Endothelial cell of umbilical vein (primary cell): ENCODE measurements at regions not wholly inside any gene's neighbourhood (a gene's known extent, or its start where the extent isn't known, plus 50 kb on each side); places are given as distances from the start of the nearest gene placed in this dataset.

Source experiments
- BruUV-seq: library from RNA; stranded (reverse); fragments of 400-500 nt; replicated peaks from 2 replicates; lab custom pipeline; 2021; lab: Mats Ljungman, UMichigan
- CTCF ChIA-PET: fragments of 300-600, 350-600 bp; sonication (Branson Sonifier 250); formaldehyde crosslinking; loops from one replicate; lab custom pipeline; 2021; ENCODE audit warnings: antibody characterized with exemption, inconsistent platforms; lab: Charles Lee
- POLR2A ChIA-PET: fragments of 300-600, 350-600 bp; sonication (Branson Sonifier 250); formaldehyde crosslinking; loops from one replicate; lab custom pipeline; 2021; ENCODE audit warnings: antibody characterized with exemption, inconsistent platforms; lab: Charles Lee
- DNase-seq: peaks from one replicate; pipeline ENCODE4 v3.0.0-alpha.2; 2011; ENCODE audit warnings: low read depth, low spot score
- FAIRE-seq: peaks from 2 replicates; lab custom pipeline; 2011; peaks lifted over from hg19 to GRCh38; lab: Jason Lieb, UNC
- H2AFZ ChIP-seq: 2 replicates; pipeline ENCODE4 v1.6.0; 2012; ENCODE audit warnings: low read depth, low read length, control low read depth, inconsistent platforms
- H3K27ac ChIP-seq: 2 replicates; pipeline ENCODE4 v1.5.1; 2011; ENCODE audit warnings: low read depth, mild to moderate bottlenecking, control low read depth, low read length, moderate library complexity; ENCODE audit not compliant: insufficient read depth
- H3K27me3 ChIP-seq, 2 experiments: 2 replicates each; pipeline versions ENCODE4 v1.6.0 to v1.6.1; 2011; ENCODE audit warnings: low read length in 2 of 2, mixed read lengths in 1 of 2; ENCODE audit not compliant: control insufficient read depth in 2 of 2, insufficient read depth in 2 of 2
- H3K36me3 ChIP-seq, 2 experiments: 2 replicates in 1 of 2; 3 replicates in 1 of 2; pipeline ENCODE4 v1.5.1; 2011; ENCODE audit warnings: low read length in 2 of 2, mild to moderate bottlenecking in 1 of 2, moderate library complexity in 1 of 2; ENCODE audit not compliant: control insufficient read depth in 2 of 2, insufficient read depth in 2 of 2; ENCODE audit errors: extremely low read depth in 1 of 2
- H3K4me1 ChIP-seq: 3 replicates; pipeline ENCODE4 v1.5.1; 2011; ENCODE audit warnings: mild to moderate bottlenecking, low read length; ENCODE audit not compliant: control insufficient read depth, insufficient read depth; ENCODE audit errors: extremely low read depth
- H3K4me2 ChIP-seq: 2 replicates; pipeline ENCODE4 v1.6.1; 2011; ENCODE audit warnings: low read length, control low read depth, mixed read lengths; ENCODE audit not compliant: insufficient read depth
- H3K4me3 ChIP-seq, 3 experiments: fragments of 200-600 bp in 1 of 3; sonication (generic), shearing (Covaris generic) in 1 of 3; replicated peaks in 1 of 3; 2 replicates each; pipeline ENCODE4 v1.5.1; 2011 to 2016; ENCODE audit warnings: control low read depth in 3 of 3, low read length in 3 of 3, mild to moderate bottlenecking in 2 of 3, inconsistent platforms in 1 of 3, low read depth in 1 of 3, moderate library complexity in 1 of 3; ENCODE audit not compliant: insufficient read depth in 1 of 3
- H3K79me2 ChIP-seq: 2 replicates; pipeline ENCODE4 v1.6.0; 2012; ENCODE audit warnings: low read length, inconsistent platforms; ENCODE audit not compliant: control insufficient read depth, insufficient read depth
- H3K9ac ChIP-seq: replicated peaks from 2 replicates; pipeline ENCODE3; 2011; ENCODE audit warnings: low read length, control low read depth; ENCODE audit not compliant: insufficient read depth; ENCODE audit errors: extremely low read depth
- H3K9me1 ChIP-seq: replicated peaks from 3 replicates; pipeline ENCODE4 v1.6.0; 2011; ENCODE audit warnings: mild to moderate bottlenecking, low read length; ENCODE audit not compliant: control insufficient read depth, insufficient read depth; ENCODE audit errors: extremely low read depth
- H3K9me3 ChIP-seq: replicated peaks from 2 replicates; pipeline ENCODE4 v1.5.1; 2012; ENCODE audit warnings: low read length, inconsistent platforms; ENCODE audit not compliant: control insufficient read depth, insufficient read depth
- H4K20me1 ChIP-seq: replicated peaks from 2 replicates; pipeline ENCODE3; 2011; ENCODE audit warnings: mild to moderate bottlenecking, low read length; ENCODE audit not compliant: control insufficient read depth, insufficient read depth; ENCODE audit errors: extremely low read depth
- CTCF ChIP-seq, 2 donors: IDR thresholded peaks; 1 replicate in 1 of 2; 2 replicates in 1 of 2; pipeline ENCODE4 v1.5.1; 2011; ENCODE audit warnings: low read length in 2 of 2, mild to moderate bottlenecking in 2 of 2, moderate library complexity in 2 of 2, control low read depth in 1 of 2, inconsistent platforms in 1 of 2, low read depth in 1 of 2; ENCODE audit not compliant: insufficient read depth in 1 of 2; ENCODE audit errors: extremely low read depth in 1 of 2
- EZH2 ChIP-seq: IDR thresholded peaks from 2 replicates; pipeline ENCODE4 v1.6.1; 2012; ENCODE audit warnings: borderline replicate concordance, low read depth, mild to moderate bottlenecking, moderate library complexity, low read length, inconsistent platforms; ENCODE audit not compliant: severe bottlenecking
- FOS ChIP-seq: IDR thresholded peaks from 2 replicates; pipeline ENCODE4 v1.6.1; 2011; ENCODE audit warnings: mild to moderate bottlenecking, low read length, moderate library complexity, borderline replicate concordance; ENCODE audit not compliant: insufficient read depth
- GATA2 ChIP-seq: IDR thresholded peaks from 2 replicates; pipeline ENCODE4 v1.7.0; 2011; ENCODE audit warnings: low read depth, mild to moderate bottlenecking, moderate library complexity, mixed read lengths, low read length; ENCODE audit not compliant: insufficient read length, insufficient read depth
- JUN ChIP-seq: IDR thresholded peaks from 2 replicates; pipeline ENCODE4 v1.6.1; 2011; ENCODE audit warnings: borderline replicate concordance, low read depth; ENCODE audit not compliant: insufficient read length, insufficient read depth
- MAX ChIP-seq: IDR thresholded peaks from 2 replicates; pipeline ENCODE4 v1.6.1; 2011; ENCODE audit not compliant: insufficient read depth, insufficient read length
- MYC ChIP-seq: IDR thresholded peaks from one replicate; pipeline ENCODE4 v1.6.1; 2011; ENCODE audit warnings: mild to moderate bottlenecking, low read depth, low read length
- POLR2A ChIP-seq: IDR thresholded peaks from 2 replicates; pipeline ENCODE4 v1.6.1; 2012; ENCODE audit warnings: low read depth, mild to moderate bottlenecking, control low read depth, low read length
- POLR2AphosphoS5 ChIP-seq: IDR thresholded peaks from 2 replicates; pipeline ENCODE4 v1.6.1; 2012; ENCODE audit warnings: low read depth, mild to moderate bottlenecking, control low read depth, low read length, moderate library complexity; ENCODE audit not compliant: insufficient read depth
- dilution Hi-C: fragments of 300-500 bp; cut with MboI; formaldehyde crosslinking; loops from one replicate; pipeline ENCODE4 v1.15.0; 2019; ENCODE audit warnings: low sequenced_read_pairs; ENCODE audit not compliant: extremely low pct_ligation_motif_present
- intact Hi-C: fragments of 100-400 bp; cut with micrococcal nuclease; formaldehyde crosslinking; loops from one replicate; pipeline ENCODE4 v1.10.0; 2022

GRCh38 chr6:147654103-147654845, 145.8 kb downstream of the SAMD5 start:
- POLR2A ChIA-PET, result no interaction called here
- Histone ChIP-seq H3K4me1 (peaks cover 3% of the 10 kb centered on the region), H3K4me2 (no peak overlapping the region), H3K79me2 (no peaks in the 10 kb centered on the region), H3K27ac (no peak overlapping the region), H4K20me1 (no peaks in the 10 kb centered on the region), H3K9ac (no peak overlapping the region), H3K27me3 (no peaks in the 10 kb centered on the region), H3K9me3 (no peaks in the 10 kb centered on the region), H2AFZ (no peak overlapping the region), H3K36me3 (no peaks in the 10 kb centered on the region), H3K9me1 (no peaks in the 10 kb centered on the region), H3K4me3 (no peak overlapping the region)
- no peak for TF ChIP-seq GATA2
- TF ChIP-seq CTCF (IDR thresholded peaks at IDR 0.05; ENCODE audit: extremely low read depth in 1 of 2, insufficient read depth in 1 of 2, low read depth in 1 of 2, low read length in 2 of 2), result no peak
- no peak for TF ChIP-seq POLR2AphosphoS5
- TF ChIP-seq POLR2A, result no peak
- no peak for TF ChIP-seq FOS
- no peak for TF ChIP-seq EZH2
- TF ChIP-seq JUN, result no peak
- TF ChIP-seq MYC, result no peak
- TF ChIP-seq MAX, result no peak
- FAIRE-seq, result no peak
- CTCF ChIA-PET, result no interaction called here
- BruUV-seq, result no TSS peak
- dilution Hi-C loops, result no loop called here
- no peak for DNase-seq
- intact Hi-C loops, result no loop called here
